HG03095 (cell line): ENCODE measurements at regions not wholly inside any gene's neighbourhood (a gene's known extent, or its start where the extent isn't known, plus 50 kb on each side); places are given as distances from the start of the nearest gene placed in this dataset.
A peak's percentile ranks its signal among the peaks of the same experiment; 100 is the strongest.

Source experiments
- ATAC-seq: cut with Tn5 transposase; IDR thresholded peaks from one replicate; pipeline ENCODE4 v1.9.1; 2021; ENCODE audit warnings: moderate library complexity; ENCODE audit not compliant: unreplicated experiment

- ATAC-seq, result no peak
These were observed 224.2 kb downstream of the RBM43 start for GRCh38 chr2:151037434-151037833.

GRCh38 chr2:151033271-151034248, 228.1 kb downstream of the RBM43 start:
- no peak for ATAC-seq

GRCh38 chr2:151032741-151033191, 228.9 kb downstream of the RBM43 start:
- ATAC-seq, result no peak

GRCh38 chr2:151030663-151031230, 230.9 kb downstream of the RBM43 start:
- no peak for ATAC-seq

- no peak for ATAC-seq
These were observed 232.1 kb downstream of the RBM43 start for GRCh38 chr2:151029406-151030157.

GRCh38 chr2:151028691-151029176, 232.9 kb downstream of the RBM43 start:
- ATAC-seq, result no peak

GRCh38 chr2:151027151-151027550, 234.5 kb downstream of the RBM43 start:
- no peak for ATAC-seq

GRCh38 chr2:151025816-151026215, 235.8 kb downstream of the RBM43 start:
- ATAC-seq, result no peak

- ATAC-seq, result no peak
These were observed 236.9 kb downstream of the RBM43 start for GRCh38 chr2:151024696-151025251.

- ATAC-seq, result no peak
These were observed 239.8 kb downstream of the RBM43 start for GRCh38 chr2:151021747-151022452.

- ATAC-seq, result peak; percentile 82
These were observed 241.3 kb downstream of the RBM43 start for GRCh38 chr2:151020411-151020810.

- no peak for ATAC-seq
These were observed 252.1 kb downstream of the RBM43 start for GRCh38 chr2:151009437-151010175.

- ATAC-seq, result no peak
These were observed 254.3 kb downstream of the RBM43 start for GRCh38 chr2:151007365-151007764.

- no peak for ATAC-seq
These were observed 258.6 kb downstream of the RBM43 start for GRCh38 chr2:151002959-151003600.

- ATAC-seq, result no peak
These were observed 263.8 kb downstream of the RBM43 start for GRCh38 chr2:150997702-150998440.

GRCh38 chr2:150997066-150997465, 264.6 kb downstream of the RBM43 start:
- ATAC-seq, result no peak

GRCh38 chr2:150994076-150994475, 267.6 kb downstream of the RBM43 start:
- no peak for ATAC-seq

GRCh38 chr2:150989969-150990368, 271.7 kb downstream of the RBM43 start:
- no peak for ATAC-seq
